ENCODE measurements at regions not wholly inside any gene's neighbourhood (a gene's known extent, or its start where the extent isn't known, plus 50 kb on each side); places are given as distances from the start of the nearest gene placed in this dataset.

DNA sequence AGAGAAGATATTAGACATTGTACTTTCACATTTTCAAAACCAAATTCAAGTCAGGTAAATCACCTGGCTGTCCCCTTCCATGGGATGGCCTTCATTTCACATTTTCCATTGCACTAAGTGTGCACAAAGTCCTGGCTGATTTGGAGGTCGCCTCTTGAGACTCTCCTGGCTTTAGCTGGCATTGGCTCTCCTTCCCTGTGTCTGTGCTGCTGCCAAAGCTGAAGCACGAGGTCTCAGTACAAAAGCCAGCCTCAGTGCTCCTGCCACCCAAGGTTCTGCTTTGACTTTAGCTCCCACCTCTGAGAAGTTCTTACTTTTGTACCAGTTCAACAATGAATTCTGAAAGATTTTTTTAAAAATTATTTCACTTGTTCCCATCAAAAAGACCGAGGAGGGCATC is 289.2 kb upstream of the CNR1 start:
- Histone ChIP-seq H3K27me3 (replicated peaks in 1 of 2; ENCODE audit: control insufficient read depth in 2 of 2, insufficient read depth in 2 of 2, low read length in 1 of 2) (no peaks in the 10 kb centered on the region), H3K4me2 (ENCODE audit: control insufficient read depth, insufficient read depth) (no peak overlapping the region), H3K9ac (ENCODE audit: control insufficient read depth, insufficient read depth, low read length) (no peak overlapping the region), H3K4me1 (ENCODE audit: control insufficient read depth, insufficient read depth, low read length) (no peaks in the 10 kb centered on the region), H2AFZ (ENCODE audit: control insufficient read depth, low read depth, low read length) (no peak overlapping the region), H3K9me3 (replicated peaks; ENCODE audit: control insufficient read depth, insufficient read depth, low read length) (no peaks in the 10 kb centered on the region), H3K36me3 (ENCODE audit: control insufficient read depth in 2 of 2, insufficient read depth in 2 of 2, low read length in 1 of 2) (no peaks in the 10 kb centered on the region), H3K4me3 (no peak overlapping the region), H3K27ac (ENCODE audit: control insufficient read depth, insufficient read depth) (no peak overlapping the region), H4K20me1 (ENCODE audit: control insufficient read depth, insufficient read depth) (no peaks in the 10 kb centered on the region), H3K79me2 (ENCODE audit: control insufficient read depth, insufficient read depth, low read length) (no peaks in the 10 kb centered on the region)
- SMC1A ChIA-PET (ENCODE audit: uncharacterized antibody, unreplicated experiment), result interaction anchor here (1.2 kb wide), 1 partner anchor 11 kb away, joined by 4 read pairs; no protein-coding TSS in a partner anchor
- POLR2A ChIA-PET, result interaction anchor here (1.2 kb wide), 1 partner anchor 16 kb away, joined by 3 read pairs; no protein-coding TSS in a partner anchor
- DNase-seq (ENCODE audit: low read depth, low spot score), result no peak
- CTCF ChIA-PET, result interaction anchor here (1.0 kb wide), 1 partner anchor 199 kb away, joined by 3 read pairs; no protein-coding TSS in a partner anchor
- RAD21 ChIA-PET (ENCODE audit: unreplicated experiment), result no interaction called here
- BruUV-seq (replicated peaks), result no TSS peak
- FAIRE-seq, result no peak
- no peak for ATAC-seq
- 2% methylated on average over 3 of the region's 3 CpGs for WGBS (ENCODE audit: insufficient coverage, insufficient replicate concordance, low lambda C conversion rate, missing lambda C conversion rate)
- intact Hi-C loops (cut with micrococcal nuclease; ENCODE audit: unreplicated experiment), result no loop called here
- no peak for TF ChIP-seq FOXM1 (IDR thresholded peaks at IDR 0.05; ENCODE audit: low read depth, low read length)
- TF ChIP-seq SMARCA5 (IDR thresholded peaks at IDR 0.05), result no peak
- in situ Hi-C loops (cut with MboI), result no loop called here

DNA sequence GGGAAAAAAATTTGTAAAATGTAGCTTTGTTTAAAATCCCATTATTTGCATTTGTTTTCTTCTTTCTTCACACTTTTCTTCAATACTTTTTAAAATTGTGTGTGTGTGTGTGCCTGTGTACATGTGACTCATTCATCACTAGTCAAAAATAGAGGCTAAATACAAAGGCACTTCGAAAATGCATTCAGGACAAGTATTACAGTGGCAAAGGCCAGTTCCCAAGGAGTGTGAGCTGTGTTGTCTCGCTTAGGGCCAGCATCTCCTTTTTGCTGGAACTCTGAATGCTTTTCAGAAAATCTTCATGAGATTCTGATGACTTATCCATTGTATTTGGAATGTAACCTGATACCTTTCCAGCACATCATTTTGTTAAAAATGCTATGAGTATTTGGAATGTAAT is 288.5 kb upstream of the CNR1 start:
- DNase-seq (ENCODE audit: low read depth, low spot score), result no peak
- no peak for FAIRE-seq
- Histone ChIP-seq H3K36me3 (ENCODE audit: control insufficient read depth in 2 of 2, insufficient read depth in 2 of 2, low read length in 1 of 2) (no peaks in the 10 kb centered on the region), H3K27me3 (replicated peaks in 1 of 2; ENCODE audit: control insufficient read depth in 2 of 2, insufficient read depth in 2 of 2, low read length in 1 of 2) (no peaks in the 10 kb centered on the region), H3K4me2 (ENCODE audit: control insufficient read depth, insufficient read depth) (no peak overlapping the region), H3K4me3 (no peak overlapping the region), H3K79me2 (ENCODE audit: control insufficient read depth, insufficient read depth, low read length) (no peaks in the 10 kb centered on the region), H3K4me1 (ENCODE audit: control insufficient read depth, insufficient read depth, low read length) (no peaks in the 10 kb centered on the region), H3K9ac (ENCODE audit: control insufficient read depth, insufficient read depth, low read length) (no peak overlapping the region), H3K27ac (ENCODE audit: control insufficient read depth, insufficient read depth) (no peak overlapping the region), H4K20me1 (ENCODE audit: control insufficient read depth, insufficient read depth) (no peaks in the 10 kb centered on the region), H2AFZ (ENCODE audit: control insufficient read depth, low read depth, low read length) (no peak overlapping the region), H3K9me3 (replicated peaks; ENCODE audit: control insufficient read depth, insufficient read depth, low read length) (no peaks in the 10 kb centered on the region)
- SMC1A ChIA-PET (ENCODE audit: uncharacterized antibody, unreplicated experiment), result no interaction called here
- intact Hi-C loops (cut with micrococcal nuclease; ENCODE audit: unreplicated experiment), result no loop called here
- CTCF ChIA-PET, result interaction anchor here (1.0 kb wide), 1 partner anchor 199 kb away, joined by 3 read pairs; no protein-coding TSS in a partner anchor
- no peak for ATAC-seq
- BruUV-seq (replicated peaks), result no TSS peak
- POLR2A ChIA-PET, result interaction anchor here (1.2 kb wide), 1 partner anchor 17 kb away, joined by 3 read pairs; no protein-coding TSS in a partner anchor
- TF ChIP-seq CBFB (IDR thresholded peaks at IDR 0.05; ENCODE audit: low read depth), result no peak
- no peak for TF ChIP-seq TCF7 (IDR thresholded peaks at IDR 0.05; ENCODE audit: borderline replicate concordance)
- TF ChIP-seq SPI1 (IDR thresholded peaks at IDR 0.05; ENCODE audit: borderline replicate concordance, insufficient read depth, low read depth, low read length), result no peak
- no peak for TF ChIP-seq HDAC6 (IDR thresholded peaks at IDR 0.05; ENCODE audit: unreplicated experiment)
- TF ChIP-seq ZNF384 (IDR thresholded peaks at IDR 0.05; ENCODE audit: borderline replicate concordance, low read depth, low read length), result no peak
- RAD21 ChIA-PET (ENCODE audit: unreplicated experiment), result interaction anchor here (0.6 kb wide), 1 partner anchor 186 kb away, joined by 3 read pairs; no protein-coding TSS in a partner anchor
- in situ Hi-C loops (cut with MboI), result no loop called here
- WGBS (ENCODE audit: insufficient coverage, insufficient replicate concordance, low lambda C conversion rate, missing lambda C conversion rate), result 15% methylated on average over 2 of the region's 2 CpGs
